PC-3 (cell line): ENCODE measurements at regions not wholly inside any gene's neighbourhood (a gene's known extent, or its start where the extent isn't known, plus 50 kb on each side); places are given as distances from the start of the nearest gene placed in this dataset.
A peak's percentile ranks its signal among the peaks of the same experiment; 100 is the strongest.
"Not testable (repeated sequence)": the region's sequence is repeated elsewhere in the genome, so short reads cannot be mapped to it uniquely, and the experiment has no call there.

Experiments
- ATAC-seq: fragments of 200-7000 bp; cut with Tn5 transposase; 2 replicates; pipeline ENCODE4 v1.9.1; 2020; ENCODE audit warnings: mild to moderate bottlenecking, moderate library complexity
- BruUV-seq: library from RNA; stranded (reverse); fragments of 400-500 nt; replicated peaks from 2 replicates; lab custom pipeline; 2021; lab: Mats Ljungman, UMichigan
- CTCF ChIA-PET: fragments of 300-600 bp; sonication (Branson Sonifier 250); formaldehyde crosslinking; loops from one replicate; lab custom pipeline; 2022; ENCODE audit warnings: antibody characterized with exemption; lab: Charles Lee
- POLR2A ChIA-PET: fragments of 300-600 bp; sonication (Branson Sonifier 250); formaldehyde crosslinking; loops from one replicate; lab custom pipeline; 2022; ENCODE audit warnings: antibody characterized with exemption; ENCODE audit not compliant: unreplicated experiment; lab: Charles Lee
- DNase-seq: peaks from one replicate; pipeline ENCODE4 v3.0.0-alpha.2; 2015
- H2AFZ ChIP-seq: fragments of 300-600 bp; sonication (generic); 2 replicates; pipeline ENCODE4 v1.6.0; 2016; ENCODE audit warnings: antibody characterized with exemption, low read length
- H3F3A ChIP-seq: fragments of 300-600 bp; sonication (generic); one replicate; pipeline ENCODE4 v1.6.0; 2017; ENCODE audit warnings: antibody characterized with exemption, low read length, control low read depth, mild to moderate bottlenecking; ENCODE audit not compliant: unreplicated experiment
- H3K27ac ChIP-seq: fragments of 300-600 bp; sonication (generic); 2 replicates; pipeline ENCODE4 v1.5.1; 2016; ENCODE audit warnings: mild to moderate bottlenecking, low read length
- H3K27me3 ChIP-seq: fragments of 300-600 bp; sonication (generic); 2 replicates; pipeline ENCODE4 v1.6.1; 2016; ENCODE audit warnings: low read length, mixed read lengths
- H3K36me3 ChIP-seq: fragments of 300-600 bp; sonication (generic); 2 replicates; pipeline ENCODE4 v1.6.1; 2016; ENCODE audit warnings: low read depth, mixed run types, low read length, mixed read lengths
- H3K4me1 ChIP-seq: fragments of 300-600 bp; sonication (generic); 2 replicates; pipeline ENCODE4 v1.5.1; 2016; ENCODE audit warnings: low read length; ENCODE audit not compliant: insufficient read depth
- H3K4me2 ChIP-seq: fragments of 300-600 bp; sonication (generic); 2 replicates; pipeline ENCODE4 v1.6.0; 2016; ENCODE audit warnings: low read length
- H3K4me3 ChIP-seq: fragments of 300-600 bp; sonication (generic); 2 replicates; pipeline ENCODE4 v1.5.1; 2016; ENCODE audit warnings: mild to moderate bottlenecking, low read length, mixed read lengths
- H3K79me2 ChIP-seq: fragments of 300-600 bp; sonication (generic); 2 replicates; pipeline ENCODE4 v1.6.1; 2017; ENCODE audit warnings: low read length, mixed read lengths
- H3K9ac ChIP-seq: fragments of 300-600 bp; sonication (generic); 2 replicates; pipeline ENCODE4 v1.6.0; 2016; ENCODE audit warnings: mild to moderate bottlenecking, low read length
- H3K9me2 ChIP-seq: fragments of 300-600 bp; sonication (generic); replicated peaks from 2 replicates; pipeline ENCODE4 v1.6.1; 2016; ENCODE audit warnings: mixed run types, low read length, mixed read lengths
- H3K9me3 ChIP-seq: fragments of 300-600 bp; sonication (generic); 2 replicates; pipeline ENCODE4 v1.6.1; 2016; ENCODE audit warnings: low read length, mixed read lengths
- H4K20me1 ChIP-seq: fragments of 300-600 bp; sonication (generic); 2 replicates; pipeline ENCODE4 v1.6.1; 2016; ENCODE audit warnings: low read length, mixed read lengths
- EZH2 ChIP-seq: fragments of 300-600 bp; sonication (generic); IDR thresholded peaks from one replicate; pipeline ENCODE4 v1.6.1; 2017; ENCODE audit warnings: antibody characterized with exemption, mild to moderate bottlenecking, low read length; ENCODE audit not compliant: unreplicated experiment
- EZH2phosphoT487 ChIP-seq: fragments of 300-600 bp; sonication (generic); IDR thresholded peaks from 2 replicates; pipeline ENCODE4 v1.6.1; 2018; ENCODE audit warnings: mild to moderate bottlenecking, antibody characterized with exemption, low read length, borderline replicate concordance
- intact Hi-C: fragments of 100-400 bp; cut with micrococcal nuclease; formaldehyde crosslinking; loops from 2 replicates; pipeline ENCODE4 v1.9.0; 2023
- TF ChIP-seq, protein P1 (sequence below): fragments of 300-600 bp; sonication (generic); conservative IDR thresholded peaks from 2 replicates; pipeline ENCODE4 v1.5.1; 2017; ENCODE audit warnings: antibody characterized with exemption, low read depth, mild to moderate bottlenecking, low read length

GRCh38 chr11:112620621-112621394 lies 340.4 kb upstream of the NCAM1 start:
- H2AFZ ChIP-seq = no peak overlapping the region; the same call in 1 of the 2 replicates
- TF ChIP-seq, protein P1, sequence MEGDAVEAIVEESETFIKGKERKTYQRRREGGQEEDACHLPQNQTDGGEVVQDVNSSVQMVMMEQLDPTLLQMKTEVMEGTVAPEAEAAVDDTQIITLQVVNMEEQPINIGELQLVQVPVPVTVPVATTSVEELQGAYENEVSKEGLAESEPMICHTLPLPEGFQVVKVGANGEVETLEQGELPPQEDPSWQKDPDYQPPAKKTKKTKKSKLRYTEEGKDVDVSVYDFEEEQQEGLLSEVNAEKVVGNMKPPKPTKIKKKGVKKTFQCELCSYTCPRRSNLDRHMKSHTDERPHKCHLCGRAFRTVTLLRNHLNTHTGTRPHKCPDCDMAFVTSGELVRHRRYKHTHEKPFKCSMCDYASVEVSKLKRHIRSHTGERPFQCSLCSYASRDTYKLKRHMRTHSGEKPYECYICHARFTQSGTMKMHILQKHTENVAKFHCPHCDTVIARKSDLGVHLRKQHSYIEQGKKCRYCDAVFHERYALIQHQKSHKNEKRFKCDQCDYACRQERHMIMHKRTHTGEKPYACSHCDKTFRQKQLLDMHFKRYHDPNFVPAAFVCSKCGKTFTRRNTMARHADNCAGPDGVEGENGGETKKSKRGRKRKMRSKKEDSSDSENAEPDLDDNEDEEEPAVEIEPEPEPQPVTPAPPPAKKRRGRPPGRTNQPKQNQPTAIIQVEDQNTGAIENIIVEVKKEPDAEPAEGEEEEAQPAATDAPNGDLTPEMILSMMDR = no peak
- no peak for TF ChIP-seq EZH2phosphoT487
- TF ChIP-seq EZH2 = no peak
- no peaks in the 10 kb centered on the region; the same call in 1 of the 2 replicates for H3K27me3 ChIP-seq
- ATAC-seq = no peak
- no peak overlapping the region for H3K9ac ChIP-seq
- H4K20me1 ChIP-seq = no peaks in the 10 kb centered on the region
- H3F3A ChIP-seq = no peaks in the 10 kb centered on the region
- POLR2A ChIA-PET = no interaction called here
- CTCF ChIA-PET = no interaction called here
- 0 out of 2 replicates have a peak, but pooled peaks cover 3% of the 10 kb centered on the region for H3K9me3 ChIP-seq
- no peaks in the 10 kb centered on the region for H3K79me2 ChIP-seq
- no peaks in the 10 kb centered on the region for H3K4me1 ChIP-seq
- DNase-seq = peak; percentile 49
- H3K4me3 ChIP-seq = no peak overlapping the region
- no peaks in the 10 kb centered on the region for H3K36me3 ChIP-seq
- no peak overlapping the region for H3K27ac ChIP-seq
- no peaks in the 10 kb centered on the region for H3K9me2 ChIP-seq
- intact Hi-C loops = no loop called here
- no peak overlapping the region for H3K4me2 ChIP-seq
- no TSS peak for BruUV-seq

- Histone ChIP-seq H4K20me1 (no peaks in the 10 kb centered on the region), H3K4me2 (no peak overlapping the region), H3K27ac (no peak overlapping the region), H3K4me3 (no peak overlapping the region), H3K27me3 (no peaks in the 10 kb centered on the region; the same call in 1 of the 2 replicates), H2AFZ (no peak overlapping the region), H3K9me2 (no peaks in the 10 kb centered on the region), H3K4me1 (no peaks in the 10 kb centered on the region), H3F3A (no peaks in the 10 kb centered on the region), H3K9ac (no peak overlapping the region), H3K36me3 (no peaks in the 10 kb centered on the region), H3K9me3 (0 out of 2 replicates have a peak, but pooled peaks cover 3% of the 10 kb centered on the region), H3K79me2 (no peaks in the 10 kb centered on the region)
- DNase-seq = no peak
- no TSS peak for BruUV-seq
- POLR2A ChIA-PET = no interaction called here
- intact Hi-C loops = no loop called here
- CTCF ChIA-PET = interaction anchor here (1.0 kb wide), 1 partner anchor 20 kb away, joined by 7 read pairs; no protein-coding TSS in a partner anchor
- TF ChIP-seq EZH2phosphoT487 (no peak), EZH2 (no peak)
- TF ChIP-seq, protein P1 = no peak
- no peak for ATAC-seq
These were observed 338.2 kb upstream of the NCAM1 start for GRCh38 chr11:112623057-112623456.

- H3K79me2 ChIP-seq = no peaks in the 10 kb centered on the region
- POLR2A ChIA-PET = no interaction called here
These were observed 336.8 kb upstream of the NCAM1 start for GRCh38 chr11:112624431-112624830.

DNA sequence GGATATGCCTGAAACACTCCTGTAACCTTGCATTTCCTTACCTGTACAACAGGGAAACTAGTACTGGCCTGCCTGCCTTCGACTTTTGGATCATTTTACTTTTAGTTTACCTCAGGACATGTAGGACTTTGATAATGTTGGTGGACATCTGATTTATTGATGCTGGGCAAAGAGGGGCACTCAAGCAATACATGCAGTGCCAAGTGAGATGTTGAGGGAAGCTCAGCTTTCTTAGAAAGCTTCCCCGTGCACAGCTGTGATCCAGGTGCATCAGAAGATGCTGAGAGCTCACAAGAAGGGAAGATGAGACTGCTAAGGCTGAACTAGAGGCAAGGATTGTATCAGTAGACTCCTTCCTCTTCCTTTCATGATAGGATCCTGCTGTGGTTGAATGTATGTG lies 336.2 kb upstream of the NCAM1 start:
- ATAC-seq, H3K36me3 ChIP-seq, DNase-seq, H3K9ac ChIP-seq, CTCF ChIA-PET, H3K27me3 ChIP-seq, intact Hi-C loops, H3F3A ChIP-seq, H3K4me1 ChIP-seq, H3K79me2 ChIP-seq, H2AFZ ChIP-seq, H3K27ac ChIP-seq, H3K4me2 ChIP-seq, H4K20me1 ChIP-seq, BruUV-seq, POLR2A ChIA-PET, H3K9me2 ChIP-seq, H3K4me3 ChIP-seq, H3K9me3 ChIP-seq: not testable (repeated sequence)

More at GRCh38 chr11:112624431-112624830, 336.8 kb upstream of the NCAM1 start:
- CTCF ChIA-PET = no interaction called here
- H3K4me1 ChIP-seq = no peaks in the 10 kb centered on the region
- H3K4me2 ChIP-seq = no peak overlapping the region
- no peak overlapping the region for H3K9ac ChIP-seq
- H4K20me1 ChIP-seq = no peaks in the 10 kb centered on the region
- no peak for DNase-seq
- no TSS peak for BruUV-seq
- intact Hi-C loops = no loop called here
- no peaks in the 10 kb centered on the region for H3K9me2 ChIP-seq
- 0 out of 2 replicates have a peak, but pooled peaks cover 3% of the 10 kb centered on the region for H3K9me3 ChIP-seq
- ATAC-seq = no peak
- H3K27ac ChIP-seq = no peak overlapping the region
- TF ChIP-seq EZH2 = no peak
- TF ChIP-seq EZH2phosphoT487 = no peak
- TF ChIP-seq, protein P1 = no peak
- H3K27me3 ChIP-seq = no peaks in the 10 kb centered on the region; the same call in 1 of the 2 replicates
- H3K4me3 ChIP-seq = no peak overlapping the region
- H2AFZ ChIP-seq = no peak overlapping the region
- H3F3A ChIP-seq = no peaks in the 10 kb centered on the region
- no peaks in the 10 kb centered on the region for H3K36me3 ChIP-seq
